D721Med (cell line): ENCODE measurements at regions not wholly inside any gene's neighbourhood (a gene's known extent, or its start where the extent isn't known, plus 50 kb on each side); places are given as distances from the start of the nearest gene placed in this dataset.
A peak's percentile ranks its signal among the peaks of the same experiment; 100 is the strongest.
"Not testable (repeated sequence)": the region's sequence is repeated elsewhere in the genome, so short reads cannot be mapped to it uniquely, and the experiment has no call there.

Experiments used
- DNase-seq: peaks from one replicate; pipeline ENCODE4 v3.0.0; 2011; ENCODE audit warnings: low spot score; ENCODE audit not compliant: insufficient read length
- FAIRE-seq: peaks from 2 replicates; lab custom pipeline; 2011; peaks lifted over from hg19 to GRCh38; lab: Jason Lieb, UNC
- CTCF ChIP-seq: IDR thresholded peaks from 2 replicates; pipeline ENCODE4 v1.5.1; 2012; ENCODE audit warnings: mild to moderate bottlenecking, control low read depth; ENCODE audit not compliant: insufficient read depth; ENCODE audit errors: missing control alignments

GRCh38 chr6:144482142-144482541, 197.0 kb downstream of the UTRN start:
- TF ChIP-seq CTCF: peak; percentile 71
- no peak for FAIRE-seq

GRCh38 chr6:144485531-144485930, 200.4 kb downstream of the UTRN start:
- FAIRE-seq (no peak), DNase-seq (no peak)
- TF ChIP-seq CTCF: no peak

More at GRCh38 chr6:144482142-144482541, 197.0 kb downstream of the UTRN start:
- DNase-seq: peak; percentile 15

- TF ChIP-seq CTCF: no peak
- DNase-seq (no peak), FAIRE-seq (no peak)
Observed at GRCh38 chr6:144488590-144488989, 203.5 kb downstream of the UTRN start.

DNA sequence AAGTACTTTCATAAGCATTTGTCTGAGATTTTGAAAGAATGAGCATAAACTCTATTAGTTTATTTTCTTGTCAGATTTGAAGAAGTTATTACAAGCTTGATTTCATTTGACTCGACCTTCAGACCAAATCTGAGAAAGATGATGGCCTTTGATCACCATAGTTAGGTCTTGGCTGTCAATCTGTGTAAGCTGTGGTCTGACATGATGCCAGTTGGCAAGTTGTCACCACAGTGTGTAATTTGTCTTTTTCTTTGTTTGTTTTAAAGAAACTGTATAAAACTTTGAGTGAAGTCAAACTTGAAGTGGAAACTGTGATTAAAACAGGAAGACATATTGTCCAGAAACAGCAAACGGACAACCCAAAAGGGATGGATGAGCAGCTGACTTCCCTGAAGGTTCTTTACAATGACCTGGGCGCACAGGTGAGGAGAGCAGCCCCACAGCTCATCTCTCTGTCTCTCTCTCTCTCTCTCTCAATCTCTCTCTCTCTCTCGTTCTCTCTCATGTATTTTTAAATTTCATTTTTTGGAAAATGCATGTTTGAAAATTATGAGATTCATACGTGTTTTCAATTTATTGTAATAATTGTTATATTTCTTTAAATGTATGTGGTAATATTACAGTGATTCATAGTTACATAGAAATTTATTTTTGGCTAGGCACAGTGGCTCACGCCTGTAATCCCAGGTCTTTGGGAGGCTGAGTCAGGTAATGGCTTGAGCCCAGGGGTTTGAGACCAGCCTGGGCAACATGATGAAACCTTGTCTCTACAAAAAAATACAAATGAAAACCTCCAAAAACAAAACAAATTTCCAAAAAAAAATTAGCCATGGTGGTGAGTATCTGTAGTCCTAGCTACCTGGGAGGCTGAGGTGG, 208.1 kb downstream of the UTRN start:
- no peak for TF ChIP-seq CTCF
- DNase-seq (no peak), FAIRE-seq (no peak)

GRCh38 chr6:144495076-144495475, 209.9 kb downstream of the UTRN start:
- DNase-seq, FAIRE-seq: not testable (repeated sequence)

GRCh38 chr6:144497650-144498049, 212.5 kb downstream of the UTRN start:
- FAIRE-seq: no peak
- DNase-seq: no peak
- TF ChIP-seq CTCF: no peak

DNA sequence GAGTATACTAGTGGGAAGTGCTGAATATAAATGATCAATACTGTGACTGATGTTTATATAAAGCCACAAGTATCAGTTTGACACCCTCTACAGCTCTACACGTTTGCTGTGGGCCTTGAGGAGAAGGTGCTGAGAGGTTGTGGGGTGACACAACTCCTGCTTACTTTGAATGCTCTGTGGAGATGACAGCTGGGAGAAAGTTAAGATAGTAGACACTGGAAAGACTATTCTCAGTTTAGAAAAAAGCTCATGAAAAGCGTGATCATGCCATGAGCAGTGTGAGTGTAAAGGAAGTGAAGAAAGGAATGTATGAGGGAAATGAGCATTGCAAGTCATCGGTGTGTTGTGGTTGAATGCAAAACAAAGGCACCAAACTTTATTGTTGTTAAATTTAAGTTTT, 215.8 kb downstream of the UTRN start:
- no peak for DNase-seq
- TF ChIP-seq CTCF: no peak
- FAIRE-seq: no peak

DNA sequence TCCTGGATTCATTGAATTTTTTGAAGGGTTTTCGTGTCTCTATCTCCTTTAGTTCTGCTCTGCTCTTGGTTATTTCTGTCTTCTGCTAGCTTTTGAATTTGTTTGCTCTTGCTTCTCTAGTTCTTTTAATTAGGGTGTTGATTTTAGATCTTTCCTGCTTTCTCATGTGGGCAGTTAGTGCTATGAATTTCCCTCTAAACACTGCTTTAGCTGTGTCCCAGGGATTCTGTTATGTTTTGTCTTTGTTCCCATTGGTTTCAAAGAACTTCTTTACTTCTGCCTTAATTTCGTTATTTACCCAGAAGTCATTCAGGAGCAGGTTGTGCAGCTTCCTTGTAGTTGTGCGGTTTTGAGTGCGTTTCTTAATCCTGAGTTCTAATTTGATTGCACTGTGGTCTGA, 220.1 kb downstream of the UTRN start:
- not testable (repeated sequence) for FAIRE-seq, DNase-seq

GRCh38 chr6:144506051-144506450, 220.9 kb downstream of the UTRN start:
- FAIRE-seq, DNase-seq: not testable (repeated sequence)

- DNase-seq, FAIRE-seq: not testable (repeated sequence)
Observed at GRCh38 chr6:144507772-144508312, 222.7 kb downstream of the UTRN start.
